Mesenchymal stem cell (in vitro differentiated cells and primary cell): ENCODE measurements at regions not wholly inside any gene's neighbourhood (a gene's known extent, or its start where the extent isn't known, plus 50 kb on each side); places are given as distances from the start of the nearest gene placed in this dataset.

Source experiments
- DNase-seq: peaks from one replicate; pipeline ENCODE4 v3.0.0-alpha.2; 2013
- H2AFZ ChIP-seq: one replicate; pipeline ENCODE4 v1.6.1; 2013; ENCODE audit warnings: low read depth, mild to moderate bottlenecking, control low read depth, inconsistent platforms, low read length, moderate library complexity
- H2AK5ac ChIP-seq: 2 replicates; pipeline ENCODE4 v1.6.1; 2013; ENCODE audit warnings: low read length, moderate library complexity, mild to moderate bottlenecking, inconsistent platforms; ENCODE audit not compliant: severe bottlenecking
- H2BK120ac ChIP-seq: one replicate; pipeline ENCODE4 v1.6.1; 2013; ENCODE audit warnings: low read depth, mild to moderate bottlenecking, inconsistent platforms, low read length, moderate library complexity
- H2BK12ac ChIP-seq, 2 experiments: one replicate each; pipeline ENCODE4 v1.6.1; 2013; ENCODE audit warnings: inconsistent platforms in 2 of 2, low read length in 2 of 2, mild to moderate bottlenecking in 2 of 2, moderate library complexity in 2 of 2, control low read depth in 1 of 2
- H2BK15ac ChIP-seq: one replicate; pipeline ENCODE4 v1.6.1; 2013; ENCODE audit warnings: mild to moderate bottlenecking, low read depth, inconsistent platforms; ENCODE audit not compliant: poor library complexity, severe bottlenecking
- H2BK5ac ChIP-seq: 2 replicates; pipeline ENCODE4 v1.6.1; 2013; ENCODE audit warnings: low read depth, mild to moderate bottlenecking, low read length, control low read depth, inconsistent platforms; ENCODE audit not compliant: poor library complexity, severe bottlenecking
- H3K14ac ChIP-seq, 2 experiments: one replicate each; pipeline ENCODE4 v1.6.1; 2013; ENCODE audit warnings: inconsistent platforms in 2 of 2, low read length in 2 of 2, control low read depth in 1 of 2, mild to moderate bottlenecking in 1 of 2, moderate library complexity in 1 of 2
- H3K18ac ChIP-seq, 2 experiments: one replicate each; pipeline ENCODE4 v1.6.1; 2013; ENCODE audit warnings: inconsistent platforms in 2 of 2, low read length in 2 of 2, control low read depth in 1 of 2, low read depth in 1 of 2, mild to moderate bottlenecking in 1 of 2
- H3K23ac ChIP-seq, 2 experiments: one replicate each; pipeline ENCODE4 v1.6.1; 2013; ENCODE audit warnings: inconsistent platforms in 2 of 2, low read length in 2 of 2, mild to moderate bottlenecking in 2 of 2, moderate library complexity in 2 of 2, control low read depth in 1 of 2
- H3K27ac ChIP-seq: 2 replicates; pipeline ENCODE4 v1.5.1; 2013; ENCODE audit warnings: mild to moderate bottlenecking, moderate library complexity, low read length, control low read depth, inconsistent platforms; ENCODE audit not compliant: poor library complexity, severe bottlenecking
- H3K27me3 ChIP-seq, 2 experiments: 2 replicates each; pipeline versions ENCODE4 v1.6.1 to v1.7.0; 2013; ENCODE audit warnings: low read length in 2 of 2, mild to moderate bottlenecking in 2 of 2, moderate library complexity in 2 of 2, control low read depth in 1 of 2, inconsistent platforms in 1 of 2; ENCODE audit not compliant: control insufficient read depth in 1 of 2, insufficient read depth in 1 of 2
- H3K36me3 ChIP-seq, 2 experiments: 2 replicates each; pipeline versions ENCODE4 v1.6.1 to v1.7.0; 2013; ENCODE audit warnings: low read length in 2 of 2, control low read depth in 1 of 2, inconsistent platforms in 1 of 2, low read depth in 1 of 2, mild to moderate bottlenecking in 1 of 2; ENCODE audit not compliant: insufficient read depth in 2 of 2, control insufficient read depth in 1 of 2
- H3K4ac ChIP-seq, 2 experiments: one replicate each; pipeline ENCODE4 v1.6.1; 2013; ENCODE audit warnings: inconsistent platforms in 2 of 2, low read length in 2 of 2, mild to moderate bottlenecking in 2 of 2, moderate library complexity in 2 of 2, control low read depth in 1 of 2, low read depth in 1 of 2
- H3K4me1 ChIP-seq: 2 replicates; pipeline ENCODE4 v1.6.1; 2013; ENCODE audit warnings: low read depth, low read length, control low read depth; ENCODE audit not compliant: control insufficient read depth, insufficient read depth
- H3K4me2 ChIP-seq: 2 replicates; pipeline ENCODE4 v1.6.1; 2013; ENCODE audit warnings: low read length, mild to moderate bottlenecking, inconsistent platforms; ENCODE audit not compliant: poor library complexity, severe bottlenecking
- H3K4me3 ChIP-seq, 2 experiments: 2 replicates each; pipeline versions ENCODE4 v1.5.1 to v1.7.0; 2013; ENCODE audit warnings: low read length in 2 of 2, mild to moderate bottlenecking in 2 of 2, control low read depth in 1 of 2, low read depth in 1 of 2; ENCODE audit not compliant: insufficient read depth in 1 of 2
- H3K79me1 ChIP-seq: replicated peaks from 2 replicates; pipeline ENCODE4 v1.6.1; 2013; ENCODE audit warnings: mild to moderate bottlenecking, control low read depth, low read length, inconsistent platforms; ENCODE audit not compliant: poor library complexity, severe bottlenecking
- H3K9ac ChIP-seq: 2 replicates; pipeline ENCODE4 v1.7.0; 2013; ENCODE audit warnings: mild to moderate bottlenecking, low read length, moderate library complexity
- H3K9me3 ChIP-seq: 2 replicates; pipeline ENCODE4 v1.7.0; 2013; ENCODE audit warnings: mild to moderate bottlenecking, low read length; ENCODE audit not compliant: control insufficient read depth
- H4K8ac ChIP-seq: one replicate; pipeline ENCODE4 v1.6.1; 2013; ENCODE audit warnings: inconsistent platforms, mild to moderate bottlenecking, low read length, moderate library complexity
- H4K91ac ChIP-seq: one replicate; pipeline ENCODE4 v1.6.1; 2013; ENCODE audit warnings: mild to moderate bottlenecking, low read length, inconsistent platforms
- WGBS: methylation state at CpG from one replicate; pipeline ENCODE4 v1.1.7; 2013; ENCODE audit warnings: mixed read lengths; 5-methylcytosine and 5-hydroxymethylcytosine counted together

GRCh38 chr5:125530833-125531615 is 784.6 kb upstream of the ZNF608 start:
- Histone ChIP-seq H4K91ac (no peak overlapping the region), H3K27ac (no peak overlapping the region), H3K79me1 (no peaks in the 10 kb centered on the region), H3K18ac (no peak overlapping the region), H4K8ac (no peak overlapping the region), H3K4me3 (no peak overlapping the region), H3K14ac (no peak overlapping the region), H3K4me1 (no peaks in the 10 kb centered on the region), H3K27me3 (no peaks in the 10 kb centered on the region), H2AK5ac (no peak overlapping the region), H3K9me3 (peaks cover 5% of the 10 kb centered on the region), H3K4me2 (no peak overlapping the region), H2BK5ac (no peak overlapping the region), H3K4ac (no peak overlapping the region), H3K23ac (no peak overlapping the region), H2BK120ac (no peak overlapping the region), H2BK12ac (no peak overlapping the region), H3K36me3 (no peaks in the 10 kb centered on the region), H3K9ac (no peak overlapping the region), H2AFZ (no peak overlapping the region), H2BK15ac (no peak overlapping the region)
- no peak for DNase-seq
- 100% methylated on average over 1 of the region's 5 CpGs for WGBS

GRCh38 chr5:125536095-125536494 is 789.7 kb upstream of the ZNF608 start:
- DNase-seq: no peak
- Histone ChIP-seq H2BK5ac (no peak overlapping the region), H3K36me3 (no peaks in the 10 kb centered on the region), H3K4me3 (no peak overlapping the region), H3K27me3 (no peaks in the 10 kb centered on the region), H3K4ac (no peak overlapping the region), H3K18ac (no peak overlapping the region), H4K91ac (no peak overlapping the region), H3K79me1 (no peaks in the 10 kb centered on the region), H4K8ac (no peak overlapping the region), H3K14ac (no peak overlapping the region), H3K4me2 (no peak overlapping the region), H3K9ac (no peak overlapping the region), H2BK12ac (no peak overlapping the region), H3K4me1 (no peaks in the 10 kb centered on the region), H3K9me3 (peaks cover 39% of the 10 kb centered on the region), H2BK15ac (no peak overlapping the region), H3K27ac (peak overlapping the region; percentile 38), H2BK120ac (no peak overlapping the region), H2AFZ (no peak overlapping the region), H2AK5ac (no peak overlapping the region), H3K23ac (no peak overlapping the region)

- Histone ChIP-seq H3K9me3 (peaks cover 39% of the 10 kb centered on the region), H3K36me3 (no peaks in the 10 kb centered on the region)
- 20% methylated on average over 1 of the region's 1 CpG for WGBS
Measured at GRCh38 chr5:125536582-125536981, 790.1 kb upstream of the ZNF608 start.

GRCh38 chr5:125537661-125538060 is 791.2 kb upstream of the ZNF608 start:
- H3K4me2 ChIP-seq: no peak overlapping the region
- no peak overlapping the region for H2BK5ac ChIP-seq
- H3K23ac ChIP-seq: no peak overlapping the region
- no peak overlapping the region for H4K8ac ChIP-seq
- no peak overlapping the region for H3K27ac ChIP-seq
- H3K4me3 ChIP-seq: no peak overlapping the region
- no peaks in the 10 kb centered on the region for H3K36me3 ChIP-seq
- no peaks in the 10 kb centered on the region for H3K79me1 ChIP-seq
- no peak overlapping the region for H4K91ac ChIP-seq
- H3K27me3 ChIP-seq: no peaks in the 10 kb centered on the region
- no peaks in the 10 kb centered on the region for H3K4me1 ChIP-seq
- no peak for DNase-seq
- H3K9me3 ChIP-seq: peaks cover 39% of the 10 kb centered on the region
- WGBS: 100% methylated on average over 1 of the region's 2 CpGs
- no peak overlapping the region for H3K4ac ChIP-seq
- H3K14ac ChIP-seq: no peak overlapping the region
- peak overlapping the region; percentile 15 to 91 for H2BK12ac ChIP-seq
- no peak overlapping the region for H3K18ac ChIP-seq
- no peak overlapping the region for H2AK5ac ChIP-seq
- H2BK15ac ChIP-seq: no peak overlapping the region
- no peak overlapping the region for H2BK120ac ChIP-seq
- H2AFZ ChIP-seq: no peak overlapping the region
- H3K9ac ChIP-seq: no peak overlapping the region

More at GRCh38 chr5:125536582-125536981, 790.1 kb upstream of the ZNF608 start:
- Histone ChIP-seq H2AFZ (no peak overlapping the region), H4K91ac (no peak overlapping the region), H3K4ac (no peak overlapping the region), H3K79me1 (no peaks in the 10 kb centered on the region), H3K23ac (no peak overlapping the region), H2BK12ac (no peak overlapping the region), H4K8ac (no peak overlapping the region), H3K9ac (no peak overlapping the region), H2BK120ac (no peak overlapping the region), H3K14ac (no peak overlapping the region), H2BK5ac (no peak overlapping the region), H3K18ac (no peak overlapping the region), H3K4me2 (no peak overlapping the region), H3K27me3 (no peaks in the 10 kb centered on the region), H3K4me1 (no peaks in the 10 kb centered on the region), H2BK15ac (no peak overlapping the region), H2AK5ac (no peak overlapping the region), H3K4me3 (no peak overlapping the region), H3K27ac (no peak overlapping the region)
- peak; percentile 46 for DNase-seq
